ENCODE measurements at regions not wholly inside any gene's neighbourhood (a gene's known extent, or its start where the extent isn't known, plus 50 kb on each side); places are given as distances from the start of the nearest gene placed in this dataset.

- H3K36me3 ChIP-seq (ENCODE audit: control insufficient read depth, insufficient read depth, low read length): no peaks in the 10 kb centered on the region
- H3K4me3 ChIP-seq (ENCODE audit: low read depth, low read length): no peak overlapping the region
- H3K27me3 ChIP-seq (ENCODE audit: control insufficient read depth, insufficient read depth, low read length): no peaks in the 10 kb centered on the region
- no peak for DNase-seq (ENCODE audit: low read depth)
- FAIRE-seq: no peak
- no peak for TF ChIP-seq CTCF (IDR thresholded peaks at IDR 0.05; ENCODE audit: insufficient read depth, low read length, severe bottlenecking)
Observed at GRCh38 chr5:162638849-162639248, 571.3 kb downstream of the GABRG2 start.

GRCh38 chr5:162641142-162641813 lies 573.7 kb downstream of the GABRG2 start:
- Histone ChIP-seq H3K27me3 (ENCODE audit: control insufficient read depth, insufficient read depth, low read length) (no peaks in the 10 kb centered on the region), H3K36me3 (ENCODE audit: control insufficient read depth, insufficient read depth, low read length) (no peaks in the 10 kb centered on the region), H3K4me3 (ENCODE audit: low read depth, low read length) (no peak overlapping the region)
- no peak for TF ChIP-seq CTCF (IDR thresholded peaks at IDR 0.05; ENCODE audit: insufficient read depth, low read length, severe bottlenecking)
- no peak for DNase-seq (ENCODE audit: low read depth)
- no peak for FAIRE-seq

GRCh38 chr5:162654661-162655405 lies 587.3 kb downstream of the GABRG2 start:
- no peak for FAIRE-seq

GRCh38 chr5:162657076-162657475 lies 589.5 kb downstream of the GABRG2 start:
- no peak for TF ChIP-seq CTCF (IDR thresholded peaks at IDR 0.05; ENCODE audit: insufficient read depth, low read length, severe bottlenecking)
- peak; percentile 29 for DNase-seq (ENCODE audit: low read depth)
- no peaks in the 10 kb centered on the region for H3K36me3 ChIP-seq (ENCODE audit: control insufficient read depth, insufficient read depth, low read length)
- no peaks in the 10 kb centered on the region for H3K27me3 ChIP-seq (ENCODE audit: control insufficient read depth, insufficient read depth, low read length)
- H3K4me3 ChIP-seq (ENCODE audit: low read depth, low read length): no peak overlapping the region
- no peak for FAIRE-seq

More at GRCh38 chr5:162654661-162655405, 587.3 kb downstream of the GABRG2 start:
- TF ChIP-seq CTCF (IDR thresholded peaks at IDR 0.05; ENCODE audit: insufficient read depth, low read length, severe bottlenecking): no peak
- DNase-seq (ENCODE audit: low read depth): peak; percentile 0
- Histone ChIP-seq H3K36me3 (ENCODE audit: control insufficient read depth, insufficient read depth, low read length) (no peaks in the 10 kb centered on the region), H3K27me3 (ENCODE audit: control insufficient read depth, insufficient read depth, low read length) (no peaks in the 10 kb centered on the region), H3K4me3 (ENCODE audit: low read depth, low read length) (no peak overlapping the region)

- Histone ChIP-seq H3K4me3 (ENCODE audit: low read depth, low read length) (no peak overlapping the region), H3K36me3 (ENCODE audit: control insufficient read depth, insufficient read depth, low read length) (no peaks in the 10 kb centered on the region), H3K27me3 (ENCODE audit: control insufficient read depth, insufficient read depth, low read length) (no peaks in the 10 kb centered on the region)
- TF ChIP-seq CTCF (IDR thresholded peaks at IDR 0.05; ENCODE audit: insufficient read depth, low read length, severe bottlenecking): no peak
- DNase-seq (ENCODE audit: low read depth) (no peak), FAIRE-seq (no peak)
Observed at GRCh38 chr5:162664846-162665245, 597.3 kb downstream of the GABRG2 start.
